HUES6 (cell line): ENCODE measurements at regions not wholly inside any gene's neighbourhood (a gene's known extent, or its start where the extent isn't known, plus 50 kb on each side); places are given as distances from the start of the nearest gene placed in this dataset.

Experiments
- H3K27ac ChIP-seq: 2 replicates; pipeline ENCODE4 v1.7.0; 2013; ENCODE audit warnings: low read depth, mild to moderate bottlenecking, low read length, inconsistent platforms
- H3K27me3 ChIP-seq: 2 replicates; pipeline ENCODE4 v1.6.1; 2013; ENCODE audit warnings: low read length; ENCODE audit not compliant: control insufficient read depth, insufficient read depth
- H3K36me3 ChIP-seq: 2 replicates; pipeline ENCODE4 v1.6.1; 2013; ENCODE audit warnings: low read length; ENCODE audit not compliant: control insufficient read depth, insufficient read depth
- H3K4me1 ChIP-seq: 2 replicates; pipeline ENCODE4 v1.6.1; 2013; ENCODE audit warnings: low read length; ENCODE audit not compliant: control insufficient read depth, insufficient read depth
- H3K4me3 ChIP-seq: 2 replicates; pipeline ENCODE4 v1.5.1; 2013; ENCODE audit warnings: low read depth, low read length
- H3K9ac ChIP-seq: one replicate; pipeline ENCODE4 v1.6.1; 2013; ENCODE audit warnings: mild to moderate bottlenecking, low read length
- H3K9me3 ChIP-seq: 2 replicates; pipeline ENCODE4 v1.6.1; 2013; ENCODE audit warnings: low read depth, low read length; ENCODE audit not compliant: control insufficient read depth, insufficient read depth

GRCh38 chr16:64061621-64062020, 1060.2 kb downstream of the CDH11 start:
- Histone ChIP-seq H3K27ac (no peak overlapping the region), H3K4me3 (no peak overlapping the region), H3K27me3 (no peaks in the 10 kb centered on the region), H3K9ac (no peak overlapping the region), H3K4me1 (no peaks in the 10 kb centered on the region), H3K36me3 (no peaks in the 10 kb centered on the region), H3K9me3 (no peaks in the 10 kb centered on the region)

GRCh38 chr16:64060631-64061030, 1061.2 kb downstream of the CDH11 start:
- Histone ChIP-seq H3K9me3 (no peaks in the 10 kb centered on the region), H3K4me1 (no peaks in the 10 kb centered on the region), H3K27ac (no peak overlapping the region), H3K36me3 (no peaks in the 10 kb centered on the region), H3K27me3 (no peaks in the 10 kb centered on the region), H3K9ac (no peak overlapping the region), H3K4me3 (no peak overlapping the region)

GRCh38 chr16:64058685-64059084, 1063.2 kb downstream of the CDH11 start:
- H3K36me3 ChIP-seq: no peaks in the 10 kb centered on the region
- H3K9me3 ChIP-seq: no peaks in the 10 kb centered on the region
- H3K4me1 ChIP-seq: no peaks in the 10 kb centered on the region
- H3K4me3 ChIP-seq: no peak overlapping the region
- no peak overlapping the region for H3K9ac ChIP-seq
- no peak overlapping the region for H3K27ac ChIP-seq
- no peaks in the 10 kb centered on the region for H3K27me3 ChIP-seq

GRCh38 chr16:64051824-64052223, 1070.0 kb downstream of the CDH11 start:
- H3K9ac ChIP-seq: no peak overlapping the region
- no peaks in the 10 kb centered on the region for H3K4me1 ChIP-seq
- H3K36me3 ChIP-seq: no peaks in the 10 kb centered on the region
- H3K4me3 ChIP-seq: no peak overlapping the region
- H3K27ac ChIP-seq: no peak overlapping the region
- peaks cover 5% of the 10 kb centered on the region; the same call in 1 of the 2 replicates for H3K9me3 ChIP-seq
- H3K27me3 ChIP-seq: no peaks in the 10 kb centered on the region

- H3K9me3 ChIP-seq: peaks cover 3% of the 10 kb centered on the region; the same call in 1 of the 2 replicates
- H3K9ac ChIP-seq: no peak overlapping the region
- no peaks in the 10 kb centered on the region for H3K4me1 ChIP-seq
- no peak overlapping the region for H3K4me3 ChIP-seq
- H3K27me3 ChIP-seq: no peaks in the 10 kb centered on the region
- no peaks in the 10 kb centered on the region for H3K36me3 ChIP-seq
- no peak overlapping the region for H3K27ac ChIP-seq
Measured at GRCh38 chr16:64047878-64048277, 1074.0 kb downstream of the CDH11 start.

- 0 out of 2 replicates have a peak, but pooled peaks cover 2% of the 10 kb centered on the region for H3K9me3 ChIP-seq
Measured at GRCh38 chr16:64047207-64047606, 1074.7 kb downstream of the CDH11 start.

GRCh38 chr16:64035337-64035736, 1086.5 kb downstream of the CDH11 start:
- H3K27ac ChIP-seq: no peak overlapping the region
- no peaks in the 10 kb centered on the region for H3K9me3 ChIP-seq
- no peaks in the 10 kb centered on the region for H3K27me3 ChIP-seq
- peaks cover 4% of the 10 kb centered on the region; the same call in 1 of the 2 replicates for H3K4me1 ChIP-seq
- H3K36me3 ChIP-seq: no peaks in the 10 kb centered on the region
- H3K9ac ChIP-seq: no peak overlapping the region
- H3K4me3 ChIP-seq: no peak overlapping the region

More at GRCh38 chr16:64047207-64047606, 1074.7 kb downstream of the CDH11 start:
- Histone ChIP-seq H3K4me3 (no peak overlapping the region), H3K27me3 (no peaks in the 10 kb centered on the region), H3K36me3 (no peaks in the 10 kb centered on the region), H3K4me1 (no peaks in the 10 kb centered on the region), H3K9ac (no peak overlapping the region), H3K27ac (no peak overlapping the region)

- peaks cover 3% of the 10 kb centered on the region; the same call in 1 of the 2 replicates for H3K4me1 ChIP-seq
- H3K27ac ChIP-seq: no peak overlapping the region
- no peaks in the 10 kb centered on the region for H3K9me3 ChIP-seq
- no peaks in the 10 kb centered on the region for H3K36me3 ChIP-seq
- H3K4me3 ChIP-seq: no peak overlapping the region
- H3K9ac ChIP-seq: no peak overlapping the region
- H3K27me3 ChIP-seq: no peaks in the 10 kb centered on the region
Measured at GRCh38 chr16:64019339-64019738, 1102.5 kb downstream of the CDH11 start.

- peaks cover 3% of the 10 kb centered on the region; the same call in 1 of the 2 replicates for H3K4me1 ChIP-seq
- H3K9me3 ChIP-seq: no peaks in the 10 kb centered on the region
- no peaks in the 10 kb centered on the region for H3K36me3 ChIP-seq
- no peaks in the 10 kb centered on the region for H3K27me3 ChIP-seq
- no peak overlapping the region for H3K27ac ChIP-seq
- no peak overlapping the region for H3K4me3 ChIP-seq
- no peak overlapping the region for H3K9ac ChIP-seq
Measured at GRCh38 chr16:64017796-64018195, 1104.1 kb downstream of the CDH11 start.

- H3K9ac ChIP-seq: no peak overlapping the region
- no peaks in the 10 kb centered on the region for H3K4me1 ChIP-seq
- no peaks in the 10 kb centered on the region for H3K27me3 ChIP-seq
- H3K36me3 ChIP-seq: no peaks in the 10 kb centered on the region
- no peak overlapping the region for H3K4me3 ChIP-seq
- no peak overlapping the region for H3K27ac ChIP-seq
- H3K9me3 ChIP-seq: 0 out of 2 replicates have a peak, but pooled peaks cover 3% of the 10 kb centered on the region
Measured at GRCh38 chr16:64013856-64014255, 1108.0 kb downstream of the CDH11 start.

- Histone ChIP-seq H3K4me1 (no peaks in the 10 kb centered on the region), H3K9me3 (0 out of 2 replicates have a peak, but pooled peaks cover 3% of the 10 kb centered on the region), H3K9ac (no peak overlapping the region), H3K36me3 (no peaks in the 10 kb centered on the region), H3K27ac (no peak overlapping the region), H3K4me3 (no peak overlapping the region), H3K27me3 (no peaks in the 10 kb centered on the region)
Measured at GRCh38 chr16:64012166-64012565, 1109.7 kb downstream of the CDH11 start.

GRCh38 chr16:64011650-64012049, 1110.2 kb downstream of the CDH11 start:
- Histone ChIP-seq H3K4me1 (no peaks in the 10 kb centered on the region), H3K27ac (no peak overlapping the region), H3K9ac (no peak overlapping the region), H3K4me3 (no peak overlapping the region), H3K27me3 (no peaks in the 10 kb centered on the region), H3K36me3 (no peaks in the 10 kb centered on the region), H3K9me3 (0 out of 2 replicates have a peak, but pooled peaks cover 3% of the 10 kb centered on the region)
